Pancreas (tissue), 10 donors: ENCODE measurements at regions not wholly inside any gene's neighbourhood (a gene's known extent, or its start where the extent isn't known, plus 50 kb on each side); places are given as distances from the start of the nearest gene placed in this dataset.

Experiments
- ATAC-seq, 4 donors: fragments of 200-7000 bp; cut with Tn5 transposase; one replicate each; pipeline versions ENCODE4 v1.8.0 to v1.9.1; 2020; ENCODE audit warnings: mild to moderate bottlenecking in 4 of 4, moderate library complexity in 4 of 4
- DNase-seq, 6 donors: peaks; one replicate each; pipeline ENCODE4 v3.0.0-alpha.2; 2020
- FAIRE-seq: peaks from 2 replicates; lab custom pipeline; 2012; peaks lifted over from hg19 to GRCh38; lab: Jason Lieb, UNC
- H3K27ac ChIP-seq, 4 donors: fragments of 200-600 bp; sonication (generic); 1 replicate in 3 of 4; 2 replicates in 1 of 4; pipeline versions ENCODE4 v1.5.0 to v1.8.0; 2020
- H3K27me3 ChIP-seq, 4 donors: fragments of 200-600 bp; one replicate each; pipeline ENCODE4 v1.8.0; 2021
- H3K36me3 ChIP-seq, 3 donors: fragments of 200-600 bp; sonication (generic) in 1 of 3; one replicate each; pipeline versions ENCODE4 v1.5.0 to v1.8.0; 2020 to 2021
- H3K4me1 ChIP-seq, 3 donors: fragments of 200-600 bp; one replicate each; pipeline ENCODE4 v1.8.0; 2021
- H3K4me3 ChIP-seq, 4 donors: fragments of 200-600 bp; sonication (generic) in 2 of 4; one replicate each; pipeline versions ENCODE4 v1.5.0 to v1.8.0; 2020 to 2021
- H3K9me3 ChIP-seq, 4 donors: fragments of 200-600 bp; one replicate each; pipeline ENCODE4 v1.8.0; 2021
- CTCF ChIP-seq, 4 donors: fragments of 200-600 bp; sonication (generic) in 3 of 4; IDR thresholded peaks; one replicate each; pipeline versions ENCODE4 v1.5.0 to v1.8.0; 2021; ENCODE audit warnings: antibody characterized with exemption in 4 of 4
- WGBS, 2 donors: extraction: QIAGEN DNeasy Blood & Tissue Kit; methylation state at CpG; one replicate each; pipeline ENCODE4 v1.1.7; 2013; 5-methylcytosine and 5-hydroxymethylcytosine counted together
- intact Hi-C, 3 donors: fragments of 100-400 bp; cut with DNase I; formaldehyde crosslinking; loops; one replicate each; pipeline versions ENCODE4 v1.11.1 to v1.14.2; 2022
- donor health status: healthy with polysubstance abuse.
- donor health status: DM: no; HTN: no; CAD: no; lungs with moderate emphysema.
- donor health status: DM: no; HTN: no; CAD: no.
- donor health status: control.
- donor health status: control.
- donor health status: Bipolar disorder and iron deficiency.
- donor health status: DM: yes; HTN: yes; CAD: no.
- donor health status: DM: no; HTN: no; CAD: no.
- donor health status: DM: no; HTN: no; CAD: no.
- donor health status: DM: yes; HTN: yes; CAD: no.

GRCh38 chr7:130935564-130936157 lies 201.7 kb upstream of the KLF14 start:
- intact Hi-C loops, result no loop called here
- WGBS, 2 donors, result 75 to 84% methylated on average over 11 of the region's 11 CpGs
- peak in 1 of 6 donors; percentile 29 for DNase-seq

GRCh38 chr7:130936202-130936931 lies 202.4 kb upstream of the KLF14 start:
- H3K4me3 ChIP-seq, result no peak overlapping the region
- no peaks in the 10 kb centered on the region for H3K9me3 ChIP-seq
- TF ChIP-seq CTCF (IDR thresholded peaks at IDR 0.05), result no peak
- no peaks in the 10 kb centered on the region for H3K27me3 ChIP-seq
- DNase-seq (no peak), ATAC-seq (no peak), FAIRE-seq (no peak)
- H3K4me1 ChIP-seq, result peaks cover 4 to 19% (median 13%) of the 10 kb centered on the region in 3 donors
- 78 to 96% methylated on average over 7 of the region's 7 CpGs for WGBS, 2 donors
- H3K27ac ChIP-seq, result no peak overlapping the region
- intact Hi-C loops, result no loop called here
- no peaks in the 10 kb centered on the region for H3K36me3 ChIP-seq

More at GRCh38 chr7:130935564-130936157, 201.7 kb upstream of the KLF14 start:
- ATAC-seq, result peak in 1 of 4 donors; percentile 31
- Histone ChIP-seq H3K36me3 (no peaks in the 10 kb centered on the region), H3K27ac (no peak overlapping the region), H3K4me1 (peaks cover 4 to 15% (median 13%) of the 10 kb centered on the region in 3 donors), H3K9me3 (no peaks in the 10 kb centered on the region), H3K4me3 (no peak overlapping the region), H3K27me3 (no peaks in the 10 kb centered on the region)
- no peak for FAIRE-seq
- TF ChIP-seq CTCF (IDR thresholded peaks at IDR 0.05), result no peak

- intact Hi-C loops, result no loop called here
- H3K36me3 ChIP-seq, result no peaks in the 10 kb centered on the region
- FAIRE-seq (no peak), ATAC-seq (no peak), DNase-seq (no peak)
- no peak for TF ChIP-seq CTCF (IDR thresholded peaks at IDR 0.05)
- H3K27ac ChIP-seq, result no peak overlapping the region
- 95 to 98% methylated on average over 2 of the region's 2 CpGs for WGBS, 2 donors
- peaks cover 4 to 23% (median 16%) of the 10 kb centered on the region in 3 donors for H3K4me1 ChIP-seq
- no peaks in the 10 kb centered on the region for H3K9me3 ChIP-seq
- H3K27me3 ChIP-seq, result no peaks in the 10 kb centered on the region
- H3K4me3 ChIP-seq, result no peak overlapping the region
Measured at GRCh38 chr7:130937016-130937415, 203.0 kb upstream of the KLF14 start.

GRCh38 chr7:130937830-130938229 lies 203.8 kb upstream of the KLF14 start:
- TF ChIP-seq CTCF (IDR thresholded peaks at IDR 0.05), result no peak
- H3K27me3 ChIP-seq, result no peaks in the 10 kb centered on the region
- FAIRE-seq (no peak), DNase-seq (no peak), ATAC-seq (no peak)
- no peak overlapping the region for H3K27ac ChIP-seq
- 93 to 96% methylated on average over 3 of the region's 3 CpGs for WGBS, 2 donors
- H3K9me3 ChIP-seq, result no peaks in the 10 kb centered on the region
- no peaks in the 10 kb centered on the region for H3K36me3 ChIP-seq
- no peak overlapping the region for H3K4me3 ChIP-seq
- H3K4me1 ChIP-seq, result peaks cover 4 to 25% (median 24%) of the 10 kb centered on the region in 3 donors
- intact Hi-C loops, result no loop called here

- Histone ChIP-seq H3K27ac (no peak overlapping the region), H3K4me3 (no peak overlapping the region), H3K36me3 (no peaks in the 10 kb centered on the region), H3K4me1 (peaks cover 6 to 30% (median 25%) of the 10 kb centered on the region in 3 donors), H3K27me3 (no peaks in the 10 kb centered on the region), H3K9me3 (no peaks in the 10 kb centered on the region)
- ATAC-seq (no peak), DNase-seq (no peak), FAIRE-seq (no peak)
- intact Hi-C loops, result no loop called here
- TF ChIP-seq CTCF (IDR thresholded peaks at IDR 0.05), result no peak
- 70 to 88% methylated on average over 4 of the region's 4 CpGs for WGBS, 2 donors
Measured at GRCh38 chr7:130938661-130939060, 204.7 kb upstream of the KLF14 start.
